NCI-H1417 (cell line): ENCODE measurements at regions not wholly inside any gene's neighbourhood (a gene's known extent, or its start where the extent isn't known, plus 50 kb on each side); places are given as distances from the start of the nearest gene placed in this dataset.

ENCODE experiments used
- DNase-seq, 3 experiments: peaks; one replicate each; lab custom pipeline; 2025; lab: John Stamatoyannopoulos, UW

GRCh38 chr1:177847843-177848242 lies 122.0 kb downstream of the SEC16B start:
- DNase-seq, result no peak

- no peak for DNase-seq
Observed at GRCh38 chr1:177838907-177839485, 130.9 kb downstream of the SEC16B start.

GRCh38 chr1:177833631-177834030 lies 136.2 kb downstream of the SEC16B start:
- DNase-seq, result no peak

- no peak for DNase-seq
Observed at GRCh38 chr1:177830531-177831135, 139.2 kb downstream of the SEC16B start.

GRCh38 chr1:177825276-177825901 lies 144.5 kb downstream of the SEC16B start:
- no peak for DNase-seq

GRCh38 chr1:177824508-177824982 lies 145.3 kb downstream of the SEC16B start:
- no peak for DNase-seq

- DNase-seq, result no peak
Observed at GRCh38 chr1:177820213-177820612, 149.6 kb downstream of the SEC16B start.

- DNase-seq, result peak in 1 of 3 experiments; percentile 90
Observed at GRCh38 chr1:177817937-177818875, 151.7 kb downstream of the SEC16B start.

- no peak for DNase-seq
Observed at GRCh38 chr1:177812650-177813049, 157.2 kb downstream of the SEC16B start.

- no peak for DNase-seq
Observed at GRCh38 chr1:177812144-177812543, 157.7 kb downstream of the SEC16B start.

- no peak for DNase-seq
Observed at GRCh38 chr1:177811429-177811828, 158.4 kb downstream of the SEC16B start.

- peak in 2 of 3 experiments; percentile 36 to 100 for DNase-seq
Observed at GRCh38 chr1:177809819-177810218, 160.0 kb downstream of the SEC16B start.

- DNase-seq, result no peak
Observed at GRCh38 chr1:177802304-177802703, 167.6 kb downstream of the SEC16B start.

GRCh38 chr1:177801790-177802189 lies 168.1 kb downstream of the SEC16B start:
- DNase-seq, result no peak

GRCh38 chr1:177800400-177801088 lies 169.3 kb downstream of the SEC16B start:
- DNase-seq, result peak in 1 of 3 experiments; percentile 88

- DNase-seq, result no peak
Observed at GRCh38 chr1:177799746-177800145, 170.1 kb downstream of the SEC16B start.

- no peak for DNase-seq
Observed at GRCh38 chr1:177798614-177799013, 171.2 kb downstream of the SEC16B start.

- DNase-seq, result no peak
Observed at GRCh38 chr1:177796561-177796960, 173.3 kb downstream of the SEC16B start.

- DNase-seq, result no peak
Observed at GRCh38 chr1:177794376-177794991, 175.4 kb downstream of the SEC16B start.

- DNase-seq, result no peak
Observed at GRCh38 chr1:177793900-177794299, 176.0 kb downstream of the SEC16B start.

GRCh38 chr1:177790566-177790965 lies 179.3 kb downstream of the SEC16B start:
- no peak for DNase-seq
